Skin of body (tissue), 1 donor: ENCODE measurements at regions not wholly inside any gene's neighbourhood (a gene's known extent, or its start where the extent isn't known, plus 50 kb on each side); places are given as distances from the start of the nearest gene placed in this dataset.
A peak's percentile ranks its signal among the peaks of the same experiment; 100 is the strongest.
"Not testable (repeated sequence)": the region's sequence is repeated elsewhere in the genome, so short reads cannot be mapped to it uniquely, and the experiment has no call there.

Source experiments
- DNase-seq: peaks from one replicate; lab custom pipeline; 2025; lab: John Stamatoyannopoulos, UW

GRCh38 chr7:159210581-159211235 is 66.0 kb upstream of the VIPR2 start:
- peak; percentile 29 for DNase-seq

GRCh38 chr7:159209429-159209828 is 64.8 kb upstream of the VIPR2 start:
- DNase-seq = no peak

- no peak for DNase-seq
These were observed 63.3 kb upstream of the VIPR2 start for GRCh38 chr7:159207951-159208350.

- no peak for DNase-seq
These were observed 62.7 kb upstream of the VIPR2 start for GRCh38 chr7:159207393-159207792.

- no peak for DNase-seq
These were observed 61.2 kb upstream of the VIPR2 start for GRCh38 chr7:159205833-159206232.

GRCh38 chr7:159204664-159205063 is 60.0 kb upstream of the VIPR2 start:
- DNase-seq = no peak

- not testable (repeated sequence) for DNase-seq
These were observed 58.6 kb upstream of the VIPR2 start for GRCh38 chr7:159203253-159203652.

GRCh38 chr7:159201722-159202330 is 57.2 kb upstream of the VIPR2 start:
- DNase-seq = no peak

- no peak for DNase-seq
These were observed 55.8 kb upstream of the VIPR2 start for GRCh38 chr7:159200421-159200820.

GRCh38 chr7:159198016-159198724 is 53.5 kb upstream of the VIPR2 start:
- no peak for DNase-seq

GRCh38 chr7:159197066-159197975 is 52.7 kb upstream of the VIPR2 start:
- no peak for DNase-seq

- DNase-seq = no peak
These were observed 51.9 kb upstream of the VIPR2 start for GRCh38 chr7:159196584-159196983.

GRCh38 chr7:159195946-159196345 is 51.3 kb upstream of the VIPR2 start:
- DNase-seq = no peak
